PC-3 (cell line): ENCODE measurements at regions not wholly inside any gene's neighbourhood (a gene's known extent, or its start where the extent isn't known, plus 50 kb on each side); places are given as distances from the start of the nearest gene placed in this dataset.

Experiments used
- EZH2 ChIP-seq: fragments of 300-600 bp; sonication (generic); IDR thresholded peaks from one replicate; pipeline ENCODE4 v1.6.1; 2017; ENCODE audit warnings: antibody characterized with exemption, mild to moderate bottlenecking, low read length; ENCODE audit not compliant: unreplicated experiment
- TF ChIP-seq, protein P1 (sequence below): fragments of 300-600 bp; sonication (generic); conservative IDR thresholded peaks from 2 replicates; pipeline ENCODE4 v1.5.1; 2017; ENCODE audit warnings: antibody characterized with exemption, low read depth, mild to moderate bottlenecking, low read length

DNA sequence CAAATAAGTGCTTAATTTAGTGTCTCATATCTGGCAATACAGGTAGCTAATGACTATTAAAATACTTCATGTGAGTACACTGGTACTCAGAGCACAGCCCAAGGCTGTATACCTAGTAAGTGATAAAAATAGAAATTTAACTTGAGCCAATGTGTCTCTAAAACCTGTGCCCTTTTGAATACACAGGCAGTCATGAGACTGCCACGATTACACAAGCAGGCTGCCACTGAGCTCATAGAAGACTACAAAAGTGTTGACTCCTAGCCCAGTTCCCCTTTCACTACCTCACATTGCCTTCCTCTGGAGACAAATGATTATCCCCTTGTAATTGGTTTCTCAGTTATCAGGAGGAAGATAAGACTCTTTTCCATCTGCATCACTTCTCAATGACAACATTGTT lies 66.3 kb upstream of the PAPPA start:
- TF ChIP-seq, protein P1, sequence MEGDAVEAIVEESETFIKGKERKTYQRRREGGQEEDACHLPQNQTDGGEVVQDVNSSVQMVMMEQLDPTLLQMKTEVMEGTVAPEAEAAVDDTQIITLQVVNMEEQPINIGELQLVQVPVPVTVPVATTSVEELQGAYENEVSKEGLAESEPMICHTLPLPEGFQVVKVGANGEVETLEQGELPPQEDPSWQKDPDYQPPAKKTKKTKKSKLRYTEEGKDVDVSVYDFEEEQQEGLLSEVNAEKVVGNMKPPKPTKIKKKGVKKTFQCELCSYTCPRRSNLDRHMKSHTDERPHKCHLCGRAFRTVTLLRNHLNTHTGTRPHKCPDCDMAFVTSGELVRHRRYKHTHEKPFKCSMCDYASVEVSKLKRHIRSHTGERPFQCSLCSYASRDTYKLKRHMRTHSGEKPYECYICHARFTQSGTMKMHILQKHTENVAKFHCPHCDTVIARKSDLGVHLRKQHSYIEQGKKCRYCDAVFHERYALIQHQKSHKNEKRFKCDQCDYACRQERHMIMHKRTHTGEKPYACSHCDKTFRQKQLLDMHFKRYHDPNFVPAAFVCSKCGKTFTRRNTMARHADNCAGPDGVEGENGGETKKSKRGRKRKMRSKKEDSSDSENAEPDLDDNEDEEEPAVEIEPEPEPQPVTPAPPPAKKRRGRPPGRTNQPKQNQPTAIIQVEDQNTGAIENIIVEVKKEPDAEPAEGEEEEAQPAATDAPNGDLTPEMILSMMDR = no peak
- TF ChIP-seq EZH2 = no peak
